HG02678 (cell line): ENCODE measurements at regions not wholly inside any gene's neighbourhood (a gene's known extent, or its start where the extent isn't known, plus 50 kb on each side); places are given as distances from the start of the nearest gene placed in this dataset.

Experiments
- ATAC-seq: cut with Tn5 transposase; IDR thresholded peaks from one replicate; pipeline ENCODE4 v1.9.1; 2021; ENCODE audit warnings: mild to moderate bottlenecking, moderate library complexity; ENCODE audit not compliant: unreplicated experiment

- ATAC-seq: no peak
Observed at GRCh38 chr6:157755746-157756411, 67.2 kb upstream of the SNX9 start.

GRCh38 chr6:157756708-157757429, 66.2 kb upstream of the SNX9 start:
- no peak for ATAC-seq

GRCh38 chr6:157757430-157758403, 65.3 kb upstream of the SNX9 start:
- ATAC-seq: no peak

GRCh38 chr6:157758516-157759023, 64.5 kb upstream of the SNX9 start:
- ATAC-seq: no peak

DNA sequence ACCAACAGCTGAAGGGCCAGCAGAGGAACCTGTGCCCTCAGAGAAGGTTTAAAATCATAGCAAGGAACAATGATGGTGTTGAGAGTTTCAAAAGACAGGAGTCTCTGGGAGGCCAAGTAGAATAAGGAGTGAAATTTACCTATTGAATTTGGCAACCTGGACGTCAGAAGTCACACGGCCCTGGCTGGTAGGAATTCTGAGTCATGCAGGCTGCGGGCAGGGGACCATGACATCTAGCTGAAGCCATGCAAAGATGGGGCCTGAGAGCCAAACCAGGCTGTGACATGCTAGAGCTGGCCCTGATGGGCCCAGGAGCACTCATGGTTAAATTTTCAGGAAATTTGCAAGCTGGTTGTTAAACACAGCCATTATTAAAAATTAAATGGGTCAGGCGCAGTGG, 64.0 kb upstream of the SNX9 start:
- no peak for ATAC-seq

DNA sequence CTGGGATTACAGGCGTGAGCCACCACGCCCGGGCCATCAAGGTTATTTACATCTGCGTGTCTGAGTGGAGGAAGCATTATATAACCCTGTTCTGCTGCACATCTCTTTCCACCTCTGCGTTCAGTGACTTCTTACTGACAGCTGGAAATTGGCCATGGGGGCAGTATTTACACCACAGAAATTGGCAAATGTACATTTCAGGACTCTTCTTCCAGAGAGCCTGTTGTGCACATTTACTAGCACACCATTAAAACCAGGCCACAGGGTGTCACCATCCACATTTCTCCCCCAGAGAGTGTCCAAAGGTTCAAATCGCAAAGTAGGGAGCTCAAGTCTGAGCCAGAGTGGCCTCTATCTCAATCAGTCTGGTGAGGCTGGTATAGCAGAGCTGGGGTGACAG, 62.9 kb upstream of the SNX9 start:
- no peak for ATAC-seq

DNA sequence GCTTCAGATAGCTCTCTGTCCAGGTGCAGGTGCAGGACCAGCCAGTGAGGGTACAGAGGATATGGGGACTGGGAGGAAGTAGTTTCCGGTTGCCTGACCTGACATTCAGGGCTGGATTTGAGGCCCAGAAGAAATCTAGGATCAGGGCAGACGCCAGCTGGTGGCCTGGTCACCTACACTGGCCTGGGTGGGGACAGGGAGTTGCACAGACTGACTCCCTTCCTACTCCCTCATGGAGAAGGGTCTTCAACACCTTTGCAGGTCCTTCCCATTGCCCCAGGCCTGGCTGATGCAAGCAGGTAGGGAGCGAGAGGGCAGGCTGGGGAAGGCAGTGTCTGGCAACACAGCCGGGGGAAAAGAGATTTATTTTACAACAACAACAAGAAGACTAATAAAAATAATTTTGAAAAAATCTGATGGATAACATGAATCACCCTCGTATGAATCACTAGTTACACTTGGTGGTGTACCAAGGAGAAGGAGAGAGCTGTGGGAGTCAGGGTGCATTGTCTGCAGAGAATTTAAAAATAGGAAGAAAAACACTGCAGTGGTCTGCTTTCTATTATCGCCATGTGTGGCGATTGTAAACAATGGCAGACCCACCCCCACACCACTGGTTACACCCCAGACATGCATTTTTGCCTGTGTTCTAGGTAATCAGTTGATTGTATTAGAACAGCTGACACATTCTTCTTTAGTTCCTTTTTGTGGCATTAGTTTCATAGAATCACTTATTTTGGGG, 62.3 kb upstream of the SNX9 start:
- ATAC-seq: peak; percentile 8

DNA sequence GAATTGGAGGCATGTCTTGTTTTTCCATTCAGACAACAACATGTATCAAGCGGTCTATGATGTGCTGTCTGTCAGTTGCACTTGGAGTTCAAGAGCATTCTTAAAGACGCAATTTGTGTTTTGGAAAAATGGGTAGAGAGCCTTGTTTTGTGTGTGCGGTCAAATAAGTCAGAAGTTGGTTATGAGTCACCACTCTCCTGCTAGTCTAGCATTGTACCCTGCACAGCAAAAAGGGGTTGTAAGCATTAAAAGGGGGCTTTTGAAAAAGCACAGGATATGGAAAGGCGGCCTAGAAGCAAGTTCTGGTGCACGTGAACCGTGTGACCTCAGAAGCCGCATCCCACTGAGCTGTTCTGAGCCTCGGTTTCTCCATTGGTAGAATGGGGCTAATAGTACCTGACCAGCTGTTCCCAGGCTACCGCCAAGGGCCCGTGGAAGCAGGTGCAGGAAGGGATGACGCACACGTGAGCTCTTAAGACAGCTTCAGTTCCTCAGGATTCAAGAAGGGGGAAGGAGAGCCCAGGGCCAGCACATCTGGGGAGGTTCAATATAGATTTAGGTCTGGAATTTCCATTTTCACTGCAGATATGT, 61.6 kb upstream of the SNX9 start:
- peak; percentile 46 for ATAC-seq

- no peak for ATAC-seq
Observed at GRCh38 chr6:157761926-157762325, 61.1 kb upstream of the SNX9 start.

DNA sequence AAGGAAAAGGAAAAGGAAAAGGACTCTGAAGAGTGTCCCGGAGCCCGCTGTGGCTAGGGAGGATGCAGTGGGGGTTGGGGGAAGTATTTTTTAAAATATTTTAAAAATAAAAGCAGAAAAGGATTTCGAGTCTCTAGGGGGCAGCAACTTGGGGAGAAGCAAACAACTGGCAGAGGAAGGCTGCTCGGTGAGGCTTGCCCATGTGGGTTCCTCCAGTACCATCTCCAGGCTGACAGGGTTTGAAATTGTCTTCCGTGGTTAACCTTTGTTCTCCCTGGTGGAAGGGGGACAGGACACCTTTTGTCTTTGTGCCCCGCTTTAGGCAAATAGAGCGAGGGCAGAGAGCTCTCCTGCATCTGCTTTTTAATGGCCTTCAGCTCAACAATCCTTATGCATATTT, 60.4 kb upstream of the SNX9 start:
- no peak for ATAC-seq

- no peak for ATAC-seq
Observed at GRCh38 chr6:157763129-157763903, 59.7 kb upstream of the SNX9 start.

- peak; percentile 19 for ATAC-seq
Observed at GRCh38 chr6:157763904-157764177, 59.2 kb upstream of the SNX9 start.

DNA sequence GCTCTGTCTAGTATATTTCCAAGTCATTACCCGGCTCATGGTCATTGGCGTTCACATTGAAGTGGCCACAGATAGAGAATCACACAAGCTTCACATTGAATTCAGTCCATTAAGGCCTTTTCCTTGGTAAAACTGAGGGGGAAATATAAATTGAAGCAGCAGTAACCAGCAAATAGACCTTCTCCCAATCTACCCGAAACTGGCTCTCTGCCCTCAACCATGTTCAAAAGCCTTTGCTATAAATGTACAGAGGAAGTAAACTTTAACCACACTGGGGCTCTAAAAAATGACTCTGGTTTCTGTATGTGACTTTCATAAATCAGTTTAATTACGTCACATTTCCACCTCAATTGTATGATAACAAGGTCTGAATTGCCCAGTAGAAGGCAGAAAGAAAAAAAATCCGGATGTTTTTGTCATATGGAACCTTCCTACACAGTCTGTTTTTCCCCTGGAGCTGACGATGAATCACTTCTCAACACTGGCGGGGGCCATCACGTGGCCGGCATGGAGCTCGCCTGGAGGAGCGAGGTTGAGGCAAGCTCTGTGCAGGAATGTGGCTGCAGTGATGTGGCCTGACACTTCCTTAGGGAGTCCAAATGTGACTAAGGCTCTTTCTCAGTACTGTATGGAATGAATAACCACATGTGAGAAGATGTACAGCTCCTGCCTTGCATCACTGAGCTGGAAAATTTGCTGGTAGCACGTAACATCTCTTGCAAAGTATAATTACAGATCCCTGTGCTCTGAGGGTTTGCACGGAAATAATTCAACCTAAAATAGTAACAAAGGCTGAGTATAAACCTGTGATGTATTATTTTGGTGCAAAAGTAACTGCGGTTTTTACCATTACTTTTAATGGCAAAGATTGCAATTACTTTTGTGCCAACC, 58.6 kb upstream of the SNX9 start:
- peak; percentile 56 for ATAC-seq

- no peak for ATAC-seq
Observed at GRCh38 chr6:157766901-157767774, 55.9 kb upstream of the SNX9 start.

DNA sequence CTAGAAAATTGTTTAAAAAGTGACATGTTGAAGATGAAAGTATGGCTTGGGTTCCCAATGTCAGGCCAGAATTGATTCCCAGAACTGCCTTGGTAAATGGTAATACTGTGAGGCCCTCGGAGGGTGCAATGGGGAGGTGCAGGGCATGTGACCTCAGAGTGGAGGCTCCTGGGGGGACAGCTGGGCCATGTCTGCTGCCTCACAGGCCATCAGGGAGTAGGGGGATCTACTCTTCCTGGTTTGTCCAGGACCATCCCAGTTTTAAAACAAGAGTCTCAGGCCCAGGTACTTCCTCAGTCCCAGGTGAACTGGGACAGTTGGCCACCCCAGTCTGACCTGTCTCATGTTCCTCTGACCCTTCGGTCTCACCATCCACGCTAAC, 55.3 kb upstream of the SNX9 start:
- no peak for ATAC-seq

- no peak for ATAC-seq
Observed at GRCh38 chr6:157768304-157768703, 54.7 kb upstream of the SNX9 start.

- ATAC-seq: no peak
Observed at GRCh38 chr6:157768863-157769551, 54.0 kb upstream of the SNX9 start.
